Muscle layer of colon (tissue), 2 donors: ENCODE measurements at regions not wholly inside any gene's neighbourhood (a gene's known extent, or its start where the extent isn't known, plus 50 kb on each side); places are given as distances from the start of the nearest gene placed in this dataset.

Experiments used
- H3K27ac ChIP-seq: one replicate; pipeline ENCODE4 v1.7.0; 2013; ENCODE audit warnings: low read depth, mild to moderate bottlenecking, low read length, moderate library complexity
- H3K27me3 ChIP-seq, 2 donors: one replicate each; pipeline ENCODE4 v1.7.0; 2013; ENCODE audit warnings: low read length in 2 of 2, mild to moderate bottlenecking in 2 of 2; ENCODE audit not compliant: insufficient read depth in 2 of 2, control insufficient read depth in 1 of 2
- H3K36me3 ChIP-seq: one replicate; pipeline ENCODE4 v1.7.0; 2013; ENCODE audit warnings: mild to moderate bottlenecking, low read length; ENCODE audit not compliant: insufficient read depth
- H3K4me1 ChIP-seq: one replicate; pipeline ENCODE4 v1.7.0; 2013; ENCODE audit warnings: mild to moderate bottlenecking, low read length; ENCODE audit not compliant: insufficient read depth
- H3K4me3 ChIP-seq, 2 donors: one replicate each; pipeline ENCODE4 v1.7.0; 2013; ENCODE audit warnings: low read length in 2 of 2, low read depth in 1 of 2, mild to moderate bottlenecking in 1 of 2, moderate library complexity in 1 of 2
- H3K9ac ChIP-seq: one replicate; pipeline ENCODE4 v1.7.0; 2013; ENCODE audit warnings: low read length
- H3K9me3 ChIP-seq: one replicate; pipeline ENCODE4 v1.7.0; 2013; ENCODE audit warnings: mild to moderate bottlenecking, low read length
- donor health status: abdominal sarcoma.
- donor health status: Adenocarcinoma of cecum.

GRCh38 chr10:117782276-117782675 lies 239.7 kb downstream of the EMX2 start:
- Histone ChIP-seq H3K27me3 (no peaks in the 10 kb centered on the region), H3K4me3 (no peak overlapping the region), H3K27ac (no peak overlapping the region), H3K9ac (no peak overlapping the region), H3K4me1 (no peaks in the 10 kb centered on the region), H3K9me3 (no peaks in the 10 kb centered on the region), H3K36me3 (no peaks in the 10 kb centered on the region)

GRCh38 chr10:117783698-117784395 lies 241.3 kb downstream of the EMX2 start:
- Histone ChIP-seq H3K27me3 (no peaks in the 10 kb centered on the region), H3K4me3 (no peak overlapping the region), H3K4me1 (no peaks in the 10 kb centered on the region), H3K27ac (no peak overlapping the region), H3K9ac (no peak overlapping the region), H3K36me3 (no peaks in the 10 kb centered on the region), H3K9me3 (no peaks in the 10 kb centered on the region)

GRCh38 chr10:117784776-117785175 lies 242.2 kb downstream of the EMX2 start:
- Histone ChIP-seq H3K9ac (no peak overlapping the region), H3K4me1 (no peaks in the 10 kb centered on the region), H3K4me3 (no peak overlapping the region), H3K27me3 (no peaks in the 10 kb centered on the region), H3K9me3 (no peaks in the 10 kb centered on the region), H3K27ac (no peak overlapping the region), H3K36me3 (no peaks in the 10 kb centered on the region)

GRCh38 chr10:117788911-117789310 lies 246.4 kb downstream of the EMX2 start:
- Histone ChIP-seq H3K4me3 (no peak overlapping the region), H3K9ac (no peak overlapping the region), H3K27ac (no peak overlapping the region), H3K36me3 (no peaks in the 10 kb centered on the region), H3K9me3 (no peaks in the 10 kb centered on the region), H3K4me1 (no peaks in the 10 kb centered on the region), H3K27me3 (no peaks in the 10 kb centered on the region)

GRCh38 chr10:117790179-117790578 lies 247.6 kb downstream of the EMX2 start:
- H3K9me3 ChIP-seq = no peaks in the 10 kb centered on the region
- H3K4me3 ChIP-seq = no peak overlapping the region
- no peaks in the 10 kb centered on the region for H3K27me3 ChIP-seq
- no peak overlapping the region for H3K27ac ChIP-seq
- no peak overlapping the region for H3K9ac ChIP-seq
- H3K4me1 ChIP-seq = no peaks in the 10 kb centered on the region
- no peaks in the 10 kb centered on the region for H3K36me3 ChIP-seq

GRCh38 chr10:117790621-117791020 lies 248.1 kb downstream of the EMX2 start:
- Histone ChIP-seq H3K27me3 (no peaks in the 10 kb centered on the region), H3K36me3 (no peaks in the 10 kb centered on the region), H3K27ac (no peak overlapping the region), H3K9me3 (no peaks in the 10 kb centered on the region), H3K4me1 (no peaks in the 10 kb centered on the region), H3K9ac (no peak overlapping the region), H3K4me3 (no peak overlapping the region)

GRCh38 chr10:117792214-117792613 lies 249.7 kb downstream of the EMX2 start:
- H3K36me3 ChIP-seq = no peaks in the 10 kb centered on the region
- H3K9me3 ChIP-seq = no peaks in the 10 kb centered on the region
- H3K4me3 ChIP-seq = no peak overlapping the region
- H3K4me1 ChIP-seq = no peaks in the 10 kb centered on the region
- no peaks in the 10 kb centered on the region for H3K27me3 ChIP-seq
- no peak overlapping the region for H3K9ac ChIP-seq
- no peak overlapping the region for H3K27ac ChIP-seq

- no peaks in the 10 kb centered on the region for H3K4me1 ChIP-seq
- no peak overlapping the region for H3K27ac ChIP-seq
- no peak overlapping the region for H3K9ac ChIP-seq
- H3K9me3 ChIP-seq = no peaks in the 10 kb centered on the region
- no peak overlapping the region for H3K4me3 ChIP-seq
- H3K27me3 ChIP-seq = no peaks in the 10 kb centered on the region
- H3K36me3 ChIP-seq = no peaks in the 10 kb centered on the region
These were observed 250.5 kb downstream of the RAB11FIP2 start for GRCh38 chr10:117796130-117796745.

- no peak overlapping the region for H3K4me3 ChIP-seq
- no peaks in the 10 kb centered on the region for H3K36me3 ChIP-seq
- H3K27ac ChIP-seq = no peak overlapping the region
- H3K27me3 ChIP-seq = no peaks in the 10 kb centered on the region
- no peaks in the 10 kb centered on the region for H3K4me1 ChIP-seq
- H3K9me3 ChIP-seq = no peaks in the 10 kb centered on the region
- no peak overlapping the region for H3K9ac ChIP-seq
These were observed 249.4 kb downstream of the RAB11FIP2 start for GRCh38 chr10:117797296-117797695.

- Histone ChIP-seq H3K4me1 (no peaks in the 10 kb centered on the region), H3K9ac (no peak overlapping the region), H3K36me3 (no peaks in the 10 kb centered on the region), H3K27me3 (no peaks in the 10 kb centered on the region), H3K27ac (no peak overlapping the region), H3K9me3 (no peaks in the 10 kb centered on the region), H3K4me3 (no peak overlapping the region)
These were observed 245.1 kb downstream of the RAB11FIP2 start for GRCh38 chr10:117801691-117802090.

GRCh38 chr10:117804470-117805011 lies 242.2 kb downstream of the RAB11FIP2 start:
- no peak overlapping the region for H3K27ac ChIP-seq
- no peaks in the 10 kb centered on the region for H3K9me3 ChIP-seq

GRCh38 chr10:117805139-117805538 lies 241.6 kb downstream of the RAB11FIP2 start:
- Histone ChIP-seq H3K9me3 (no peaks in the 10 kb centered on the region), H3K27ac (no peak overlapping the region), H3K9ac (no peak overlapping the region), H3K4me1 (peaks cover 5% of the 10 kb centered on the region), H3K4me3 (no peak overlapping the region), H3K36me3 (no peaks in the 10 kb centered on the region), H3K27me3 (no peaks in the 10 kb centered on the region)

More at GRCh38 chr10:117804470-117805011, 242.2 kb downstream of the RAB11FIP2 start:
- H3K27me3 ChIP-seq = no peaks in the 10 kb centered on the region
- peaks cover 5% of the 10 kb centered on the region for H3K4me1 ChIP-seq
- no peak overlapping the region for H3K4me3 ChIP-seq
- no peaks in the 10 kb centered on the region for H3K36me3 ChIP-seq
- H3K9ac ChIP-seq = no peak overlapping the region
